ENCODE measurements at regions not wholly inside any gene's neighbourhood (a gene's known extent, or its start where the extent isn't known, plus 50 kb on each side); places are given as distances from the start of the nearest gene placed in this dataset.

DNA sequence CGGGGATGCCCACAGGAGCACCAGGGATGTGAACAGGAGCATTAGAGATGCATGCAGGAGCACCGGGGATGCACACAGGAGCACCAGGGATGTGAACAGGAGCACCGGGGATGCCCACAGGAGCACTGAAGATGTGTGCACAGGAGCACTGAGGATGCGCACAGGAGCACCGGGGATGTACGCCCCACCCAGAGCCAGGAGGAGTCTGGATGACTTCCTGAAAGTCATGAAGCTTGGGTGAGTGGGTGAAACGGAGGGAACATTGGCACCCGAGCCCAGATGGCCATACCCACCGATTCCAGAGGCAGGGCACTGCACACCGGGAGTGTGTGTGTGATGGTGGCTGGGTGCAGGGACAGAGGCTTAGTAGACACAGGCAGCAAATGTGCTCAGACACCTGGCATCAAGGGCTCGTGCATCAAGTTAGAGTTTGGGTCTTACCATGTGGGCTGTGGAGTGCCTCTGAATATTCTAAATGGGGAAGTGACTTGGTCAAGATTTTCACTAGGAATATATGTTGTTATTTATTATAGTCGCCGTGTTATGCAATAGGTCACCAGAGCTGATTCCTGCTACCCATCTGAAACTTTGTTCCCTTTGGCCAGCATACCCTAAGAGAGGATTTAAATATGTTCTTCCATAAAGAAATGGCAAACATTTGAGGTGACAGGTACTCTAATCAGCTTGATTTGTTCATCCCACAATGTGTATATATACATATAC, 365.8 kb upstream of the MYT1L start:
- TF ChIP-seq POLR2A (IDR thresholded peaks at IDR 0.05): no peak
- TF ChIP-seq, protein P1, sequence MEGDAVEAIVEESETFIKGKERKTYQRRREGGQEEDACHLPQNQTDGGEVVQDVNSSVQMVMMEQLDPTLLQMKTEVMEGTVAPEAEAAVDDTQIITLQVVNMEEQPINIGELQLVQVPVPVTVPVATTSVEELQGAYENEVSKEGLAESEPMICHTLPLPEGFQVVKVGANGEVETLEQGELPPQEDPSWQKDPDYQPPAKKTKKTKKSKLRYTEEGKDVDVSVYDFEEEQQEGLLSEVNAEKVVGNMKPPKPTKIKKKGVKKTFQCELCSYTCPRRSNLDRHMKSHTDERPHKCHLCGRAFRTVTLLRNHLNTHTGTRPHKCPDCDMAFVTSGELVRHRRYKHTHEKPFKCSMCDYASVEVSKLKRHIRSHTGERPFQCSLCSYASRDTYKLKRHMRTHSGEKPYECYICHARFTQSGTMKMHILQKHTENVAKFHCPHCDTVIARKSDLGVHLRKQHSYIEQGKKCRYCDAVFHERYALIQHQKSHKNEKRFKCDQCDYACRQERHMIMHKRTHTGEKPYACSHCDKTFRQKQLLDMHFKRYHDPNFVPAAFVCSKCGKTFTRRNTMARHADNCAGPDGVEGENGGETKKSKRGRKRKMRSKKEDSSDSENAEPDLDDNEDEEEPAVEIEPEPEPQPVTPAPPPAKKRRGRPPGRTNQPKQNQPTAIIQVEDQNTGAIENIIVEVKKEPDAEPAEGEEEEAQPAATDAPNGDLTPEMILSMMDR (IDR thresholded peaks at IDR 0.05): no peak
